ENCODE measurements at regions not wholly inside any gene's neighbourhood (a gene's known extent, or its start where the extent isn't known, plus 50 kb on each side); places are given as distances from the start of the nearest gene placed in this dataset.
"Not testable (repeated sequence)": the region's sequence is repeated elsewhere in the genome, so short reads cannot be mapped to it uniquely, and the experiment has no call there.

DNA sequence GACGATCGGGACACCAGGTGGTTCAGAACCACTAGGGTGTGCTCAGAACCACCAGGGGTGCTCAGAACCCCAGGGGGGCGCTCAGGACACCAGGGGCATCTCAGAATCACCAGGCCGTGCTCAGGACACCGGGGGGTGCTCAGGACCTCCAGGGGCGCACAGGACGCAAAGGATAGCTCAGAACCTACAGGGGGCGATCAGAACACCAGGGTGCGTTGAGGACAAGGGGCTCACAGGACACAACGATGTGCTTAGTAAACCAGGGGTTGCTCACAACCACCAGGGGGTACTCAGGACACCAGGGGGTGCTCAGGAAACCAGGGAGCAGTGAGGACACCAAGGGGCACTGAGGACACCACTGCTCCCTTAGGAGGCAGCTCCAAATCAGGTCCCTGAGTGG is 166.3 kb downstream of the ZNF267 start:
- H3K4me3 ChIP-seq (ENCODE audit: extremely low read depth in 1 of 4, insufficient read depth in 2 of 4, low read depth in 3 of 4, low read length in 4 of 4); H3K9me3 ChIP-seq (ENCODE audit: insufficient read depth in 2 of 2, low read depth in 1 of 2, low read length in 1 of 2); H3K23me2 ChIP-seq (ENCODE audit: low read depth, low read length); H3K14ac ChIP-seq (ENCODE audit: insufficient read length); H2BK5ac ChIP-seq (ENCODE audit: low read depth, low read length); H2BK120ac ChIP-seq (replicated peaks; ENCODE audit: low read depth, low read length); H2AFZ ChIP-seq (ENCODE audit: low read length); H4K5ac ChIP-seq (ENCODE audit: insufficient read length, low read depth, low read length); H4K8ac ChIP-seq (ENCODE audit: extremely low read depth, insufficient read depth, low read length); H2BK20ac ChIP-seq (ENCODE audit: low read length); POLR2A ChIA-PET (ENCODE audit: partially characterized antibody); H2BK15ac ChIP-seq (ENCODE audit: low read length); H4K91ac ChIP-seq (replicated peaks; ENCODE audit: insufficient read length, low read length); FAIRE-seq; H3K79me2 ChIP-seq (ENCODE audit: control insufficient read depth in 1 of 2, insufficient read depth in 2 of 2, low read length in 2 of 2); H3K4me1 ChIP-seq (replicated peaks in 1 of 4; ENCODE audit: control insufficient read depth in 3 of 4, insufficient read depth in 4 of 4, low read length in 3 of 4); H3K4ac ChIP-seq (replicated peaks; ENCODE audit: insufficient read length, low read depth, low read length); H3K56ac ChIP-seq (replicated peaks; ENCODE audit: insufficient read length, low read depth, low read length); H2AK5ac ChIP-seq (ENCODE audit: low read depth, low read length); H3K23ac ChIP-seq (ENCODE audit: insufficient read length); H3K27ac ChIP-seq (ENCODE audit: low read depth, low read length); H3K36me3 ChIP-seq (ENCODE audit: control insufficient read depth in 2 of 4, insufficient read depth in 4 of 4, low read length in 3 of 4); H3K18ac ChIP-seq (ENCODE audit: extremely low read depth, low read length); H3K9ac ChIP-seq (replicated peaks in 1 of 4; ENCODE audit: extremely low read depth in 1 of 4, low read depth in 3 of 4, low read length in 3 of 4); H3K4me2 ChIP-seq (ENCODE audit: insufficient read depth in 1 of 2, low read depth in 2 of 2, low read length in 2 of 2); H4K20me1 ChIP-seq (replicated peaks in 1 of 2; ENCODE audit: control insufficient read depth in 1 of 2, insufficient read depth in 2 of 2, low read length in 2 of 2); DNase-seq (ENCODE audit: low read depth in 1 of 2, low spot score in 2 of 2); H2BK12ac ChIP-seq (ENCODE audit: low read depth, low read length); H3K27me3 ChIP-seq (replicated peaks in 1 of 4; ENCODE audit: control insufficient read depth in 3 of 4, extremely low read depth in 1 of 4, insufficient read depth in 3 of 4, low read length in 3 of 4); H3K79me1 ChIP-seq (ENCODE audit: low read depth, low read length): not testable (repeated sequence)
- WGBS, 2 experiments (ENCODE audit: extremely low coverage in 1 of 2, insufficient coverage in 1 of 2, insufficient read length in 1 of 2, insufficient replicate concordance in 2 of 2, low coverage in 1 of 2, low lambda C conversion rate in 2 of 2, missing lambda C conversion rate in 1 of 2) = no CpG with 5 or more reads among the region's 10 CpGs
- CTCF ChIA-PET (ENCODE audit: partially characterized antibody) = interaction anchor here (0.6 kb wide), 1 partner anchor 772 kb away, joined by 3 read pairs; no protein-coding TSS in a partner anchor

DNA sequence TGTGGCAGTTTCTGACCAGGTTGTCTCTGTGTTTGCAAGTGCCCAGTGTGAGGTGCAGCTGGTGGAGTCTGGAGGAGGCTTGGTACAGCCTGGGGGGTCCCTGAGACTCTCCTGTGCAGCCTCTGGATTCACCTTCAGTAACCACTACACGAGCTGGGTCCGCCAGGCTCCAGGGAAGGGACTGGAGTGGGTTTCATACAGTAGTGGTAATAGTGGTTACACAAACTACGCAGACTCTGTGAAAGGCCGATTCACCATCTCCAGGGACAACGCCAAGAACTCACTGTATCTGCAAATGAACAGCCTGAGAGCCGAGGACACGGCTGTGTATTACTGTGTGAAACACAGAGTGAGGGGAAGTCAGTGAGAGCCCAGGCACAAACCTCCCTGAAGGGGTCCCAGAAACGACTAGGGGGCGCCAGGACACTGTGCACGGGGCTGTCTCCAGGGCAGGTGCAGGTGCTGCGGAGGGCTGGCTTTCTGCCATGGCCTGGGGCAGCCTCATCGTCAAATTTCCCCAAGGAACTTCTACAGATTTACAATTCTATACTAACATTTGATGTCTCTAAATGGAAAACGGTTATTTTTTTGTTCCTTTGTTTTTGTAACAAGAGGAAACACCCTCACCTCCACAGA is 187.0 kb upstream of the TP53TG3D start:
- H3K14ac ChIP-seq (ENCODE audit: insufficient read length); H3K27me3 ChIP-seq (replicated peaks in 1 of 4; ENCODE audit: control insufficient read depth in 3 of 4, extremely low read depth in 1 of 4, insufficient read depth in 3 of 4, low read length in 3 of 4); H3K4me1 ChIP-seq (replicated peaks in 1 of 4; ENCODE audit: control insufficient read depth in 3 of 4, insufficient read depth in 4 of 4, low read length in 3 of 4); FAIRE-seq; H4K91ac ChIP-seq (replicated peaks; ENCODE audit: insufficient read length, low read length); CTCF ChIA-PET (ENCODE audit: partially characterized antibody); H3K79me2 ChIP-seq (ENCODE audit: control insufficient read depth in 1 of 2, insufficient read depth in 2 of 2, low read length in 2 of 2); H3K9me3 ChIP-seq (ENCODE audit: insufficient read depth in 2 of 2, low read depth in 1 of 2, low read length in 1 of 2); H3K23me2 ChIP-seq (ENCODE audit: low read depth, low read length); H3K9ac ChIP-seq (replicated peaks in 1 of 4; ENCODE audit: extremely low read depth in 1 of 4, low read depth in 3 of 4, low read length in 3 of 4); POLR2A ChIA-PET (ENCODE audit: partially characterized antibody); H2BK5ac ChIP-seq (ENCODE audit: low read depth, low read length); H2BK20ac ChIP-seq (ENCODE audit: low read length); H4K8ac ChIP-seq (ENCODE audit: extremely low read depth, insufficient read depth, low read length); DNase-seq (ENCODE audit: low read depth in 1 of 2, low spot score in 2 of 2); H4K20me1 ChIP-seq (replicated peaks in 1 of 2; ENCODE audit: control insufficient read depth in 1 of 2, insufficient read depth in 2 of 2, low read length in 2 of 2); H3K56ac ChIP-seq (replicated peaks; ENCODE audit: insufficient read length, low read depth, low read length); H3K4me2 ChIP-seq (ENCODE audit: insufficient read depth in 1 of 2, low read depth in 2 of 2, low read length in 2 of 2); H3K18ac ChIP-seq (ENCODE audit: extremely low read depth, low read length); H2AFZ ChIP-seq (ENCODE audit: low read length); H2AK5ac ChIP-seq (ENCODE audit: low read depth, low read length); H3K27ac ChIP-seq (ENCODE audit: low read depth, low read length); H4K5ac ChIP-seq (ENCODE audit: insufficient read length, low read depth, low read length); H2BK15ac ChIP-seq (ENCODE audit: low read length); H3K79me1 ChIP-seq (ENCODE audit: low read depth, low read length); H3K4ac ChIP-seq (replicated peaks; ENCODE audit: insufficient read length, low read depth, low read length); H3K23ac ChIP-seq (ENCODE audit: insufficient read length); H2BK12ac ChIP-seq (ENCODE audit: low read depth, low read length); H3K4me3 ChIP-seq (ENCODE audit: extremely low read depth in 1 of 4, insufficient read depth in 2 of 4, low read depth in 3 of 4, low read length in 4 of 4); H2BK120ac ChIP-seq (replicated peaks; ENCODE audit: low read depth, low read length); H3K36me3 ChIP-seq (ENCODE audit: control insufficient read depth in 2 of 4, insufficient read depth in 4 of 4, low read length in 3 of 4): not testable (repeated sequence)
- WGBS, 2 experiments (ENCODE audit: extremely low coverage in 1 of 2, insufficient coverage in 1 of 2, insufficient read length in 1 of 2, insufficient replicate concordance in 2 of 2, low coverage in 1 of 2, low lambda C conversion rate in 2 of 2, missing lambda C conversion rate in 1 of 2) = 72% methylated on average over 13 of the region's 13 CpGs; no CpG with 5 or more reads in 1 of the 2 experiments
